Gastrocnemius medialis (tissue), 4 donors: ENCODE measurements at regions not wholly inside any gene's neighbourhood (a gene's known extent, or its start where the extent isn't known, plus 50 kb on each side); places are given as distances from the start of the nearest gene placed in this dataset.

ENCODE experiments used
- CTCF ChIP-seq, 5 experiments: fragments of 450-650 bp in 3 of 5; fragments of 200-600 bp in 2 of 5; sonication (generic) in 2 of 5; IDR thresholded peaks in 4 of 5; conservative IDR thresholded peaks in 1 of 5; 1 replicate in 4 of 5; 2 replicates in 1 of 5; pipeline ENCODE4 v1.5.1; 2016 to 2019; ENCODE audit warnings: antibody characterized with exemption in 5 of 5, mild to moderate bottlenecking in 3 of 5, moderate library complexity in 3 of 5
- POLR2A ChIP-seq, 2 donors: fragments of 450-650 bp; IDR thresholded peaks; one replicate each; pipeline ENCODE4 v1.6.1; 2017; ENCODE audit warnings: antibody characterized with exemption in 2 of 2, mild to moderate bottlenecking in 2 of 2, moderate library complexity in 2 of 2

- TF ChIP-seq POLR2A (IDR thresholded peaks at IDR 0.05) (no peak), CTCF (IDR thresholded peaks at IDR 0.05 in 4 of 5, conservative IDR thresholded peaks at IDR 0.05 in 1 of 5) (no peak)
Observed at GRCh38 chr5:24750355-24750754, 105.6 kb upstream of the CDH10 start.
